ENCODE measurements at regions not wholly inside any gene's neighbourhood (a gene's known extent, or its start where the extent isn't known, plus 50 kb on each side); places are given as distances from the start of the nearest gene placed in this dataset.
"Not testable (repeated sequence)": the region's sequence is repeated elsewhere in the genome, so short reads cannot be mapped to it uniquely, and the experiment has no call there.

GRCh38 chr5:124628721-124629596 is 117.5 kb downstream of the ZNF608 start:
- in situ Hi-C loops (cut with HindIII; ENCODE audit: low sequenced_read_pairs) = no loop called here
- DNase-seq (ENCODE audit: low spot score) = peak; percentile 15

GRCh38 chr5:124627815-124628595 is 118.4 kb downstream of the ZNF608 start:
- in situ Hi-C loops (cut with HindIII; ENCODE audit: low sequenced_read_pairs) = no loop called here
- no peak for DNase-seq (ENCODE audit: low spot score)

DNA sequence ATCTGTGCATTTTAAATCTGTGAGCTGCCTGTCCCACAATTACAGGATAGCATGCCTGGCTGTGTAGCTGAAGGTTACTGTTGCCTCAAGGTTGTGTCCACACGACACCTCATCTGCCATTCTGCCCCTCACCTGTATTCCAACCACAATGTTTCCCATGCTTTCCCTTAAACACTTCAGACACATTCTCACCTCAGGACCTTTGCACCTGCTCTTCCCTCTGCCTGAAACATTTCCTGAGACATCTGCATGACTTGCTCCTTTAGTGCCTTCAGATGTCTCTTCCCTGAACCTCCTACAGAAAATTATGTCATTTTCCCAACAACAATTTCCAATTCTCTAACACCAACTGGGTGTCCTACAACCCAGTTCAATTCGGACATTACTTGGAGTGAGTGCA is 120.4 kb downstream of the ZNF608 start:
- DNase-seq (ENCODE audit: low spot score) = no peak
- in situ Hi-C loops (cut with HindIII; ENCODE audit: low sequenced_read_pairs) = no loop called here

DNA sequence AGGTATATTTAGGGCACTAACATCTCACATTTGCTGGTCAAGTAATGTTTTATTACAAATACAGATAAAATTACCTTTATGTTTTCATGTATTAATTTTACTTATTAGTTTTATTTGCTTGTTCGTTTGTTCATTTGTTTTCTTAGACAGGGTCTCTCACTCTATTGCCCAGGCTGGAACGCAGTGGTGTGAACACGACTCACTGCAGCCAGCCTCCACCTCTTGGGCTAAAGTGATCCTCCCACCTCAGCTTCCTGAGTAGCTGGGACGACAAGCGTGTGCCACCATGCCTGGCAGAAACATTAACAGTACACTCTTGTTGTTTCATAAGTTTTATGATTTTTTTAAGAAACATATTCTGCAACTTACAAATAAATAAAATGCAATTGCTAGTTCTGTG is 123.2 kb downstream of the ZNF608 start:
- DNase-seq (ENCODE audit: low spot score) = no peak
- in situ Hi-C loops (cut with HindIII; ENCODE audit: low sequenced_read_pairs) = no loop called here

DNA sequence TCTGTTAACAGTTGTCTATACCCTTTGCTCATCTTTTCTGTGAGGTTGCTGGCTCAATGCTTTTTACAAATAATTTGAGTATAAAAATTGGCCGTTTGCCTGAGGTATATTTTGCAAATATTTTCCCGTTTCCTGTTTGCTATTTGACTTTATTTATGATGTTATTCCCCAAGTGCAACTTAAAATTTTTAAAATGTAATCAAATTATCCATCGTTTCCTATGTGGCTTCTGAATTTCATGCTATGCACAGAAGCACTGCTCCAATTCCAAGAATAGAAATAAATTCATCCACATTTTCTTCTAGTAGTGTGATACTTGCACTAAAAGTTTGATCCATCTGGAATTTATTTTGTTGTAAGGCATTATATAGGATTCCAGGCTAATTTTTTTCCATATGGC is 123.6 kb downstream of the ZNF608 start:
- no peak for DNase-seq (ENCODE audit: low spot score)
- in situ Hi-C loops (cut with HindIII; ENCODE audit: low sequenced_read_pairs) = no loop called here

DNA sequence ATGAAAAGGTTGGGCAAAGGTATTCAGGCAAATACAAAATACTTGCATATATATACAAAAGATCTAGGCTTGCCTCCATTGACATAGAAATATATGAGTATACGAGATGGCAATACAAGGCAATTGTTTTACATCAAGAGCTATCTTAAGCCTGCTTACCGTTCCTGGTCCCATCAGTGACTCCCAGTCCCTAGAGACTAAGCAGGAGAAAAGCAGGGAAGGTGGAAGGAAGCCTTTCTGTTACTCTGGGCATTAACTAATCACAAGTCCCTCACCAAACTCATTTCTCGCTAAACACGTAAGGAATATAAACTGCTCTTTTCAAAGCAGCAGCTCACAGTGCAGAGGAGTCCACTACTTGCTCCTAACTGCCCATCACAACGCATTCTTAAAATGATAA is 125.2 kb downstream of the ZNF608 start:
- DNase-seq (ENCODE audit: low spot score) = no peak
- in situ Hi-C loops (cut with HindIII; ENCODE audit: low sequenced_read_pairs) = no loop called here

DNA sequence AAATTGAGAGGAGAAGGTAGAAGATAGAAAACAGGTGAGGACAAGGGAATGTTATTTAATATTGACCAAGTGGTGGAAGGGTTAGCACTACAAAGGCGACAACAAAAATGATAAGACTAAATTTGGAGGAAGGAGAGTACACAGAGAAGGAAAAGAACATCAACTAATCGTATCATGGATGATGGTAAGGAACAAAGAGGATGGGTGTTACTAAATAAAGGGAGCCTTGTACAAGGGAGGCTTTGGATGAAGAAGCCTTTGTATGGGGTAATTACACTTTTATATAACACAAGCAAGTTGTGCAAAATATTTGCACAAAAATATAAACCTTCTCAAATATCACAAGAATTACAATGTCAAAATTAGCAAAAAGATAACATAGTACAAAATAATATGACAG is 125.7 kb downstream of the ZNF608 start:
- no peak for DNase-seq (ENCODE audit: low spot score)
- in situ Hi-C loops (cut with HindIII; ENCODE audit: low sequenced_read_pairs) = no loop called here

- no peak for DNase-seq (ENCODE audit: low spot score)
- in situ Hi-C loops (cut with HindIII; ENCODE audit: low sequenced_read_pairs) = no loop called here
Observed at GRCh38 chr5:124619121-124619520, 127.3 kb downstream of the ZNF608 start.

DNA sequence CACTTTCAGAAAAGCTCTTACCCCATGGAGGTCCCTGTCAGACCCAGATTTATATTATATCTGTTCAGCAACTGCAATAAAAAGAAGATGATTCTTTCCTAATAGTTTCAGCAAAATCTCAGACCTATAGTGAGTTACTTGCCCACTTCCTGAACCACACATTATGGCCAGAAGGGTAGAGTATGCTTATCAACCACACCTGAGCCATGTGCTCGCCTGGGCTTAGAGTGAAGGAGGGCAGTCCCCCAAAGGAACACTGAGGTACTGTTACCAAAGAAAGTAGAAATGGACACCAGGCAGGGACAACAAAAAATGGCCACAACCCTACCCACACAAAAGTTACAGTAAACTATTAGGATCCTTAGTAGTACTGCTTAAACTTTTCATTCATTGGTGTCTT is 128.7 kb downstream of the ZNF608 start:
- DNase-seq (ENCODE audit: low spot score) = no peak
- in situ Hi-C loops (cut with HindIII; ENCODE audit: low sequenced_read_pairs) = no loop called here

GRCh38 chr5:124614836-124615385 is 131.5 kb downstream of the ZNF608 start:
- in situ Hi-C loops (cut with HindIII; ENCODE audit: low sequenced_read_pairs) = no loop called here
- DNase-seq (ENCODE audit: low spot score) = no peak

GRCh38 chr5:124614105-124614504 is 132.3 kb downstream of the ZNF608 start:
- in situ Hi-C loops (cut with HindIII; ENCODE audit: low sequenced_read_pairs) = no loop called here
- no peak for DNase-seq (ENCODE audit: low spot score)

DNA sequence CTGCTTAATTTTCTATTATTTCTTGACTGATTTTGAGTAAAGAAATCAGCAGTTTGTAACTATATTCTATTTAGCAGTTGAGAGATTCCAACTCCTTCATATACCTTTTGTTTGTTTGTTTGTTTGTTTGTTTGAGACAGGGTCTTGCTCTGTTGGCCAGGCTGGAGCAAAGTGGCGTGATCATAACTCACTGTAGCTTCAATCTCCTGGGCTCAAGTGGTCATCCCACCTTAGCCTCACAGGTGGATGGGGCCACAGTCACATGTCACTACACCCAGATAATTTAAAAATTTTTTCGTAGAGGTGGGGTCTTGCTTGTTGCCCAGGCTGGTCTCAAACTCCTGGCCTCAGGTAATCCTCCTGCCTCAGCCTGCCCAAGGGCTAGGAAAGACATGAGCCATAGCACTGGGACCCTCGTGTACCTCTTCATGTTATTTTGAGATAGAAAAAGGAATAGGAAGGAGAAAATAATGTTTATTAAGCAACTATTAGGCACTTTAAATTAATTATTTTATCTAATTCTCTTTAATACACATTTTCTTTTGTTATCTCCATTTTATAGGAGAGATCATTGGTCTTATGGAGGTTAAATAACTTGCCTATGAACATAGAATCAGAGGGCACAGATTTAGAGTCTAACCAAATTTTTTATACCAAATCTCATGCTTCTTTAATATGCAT is 133.0 kb downstream of the ZNF608 start:
- in situ Hi-C loops (cut with HindIII; ENCODE audit: low sequenced_read_pairs) = no loop called here
- no peak for DNase-seq (ENCODE audit: low spot score)

- no peak for DNase-seq (ENCODE audit: low spot score)
- in situ Hi-C loops (cut with HindIII; ENCODE audit: low sequenced_read_pairs) = no loop called here
Observed at GRCh38 chr5:124612023-124612422, 134.4 kb downstream of the ZNF608 start.

- DNase-seq (ENCODE audit: low spot score); in situ Hi-C loops (cut with HindIII; ENCODE audit: low sequenced_read_pairs): not testable (repeated sequence)
Observed at GRCh38 chr5:124611262-124611661, 135.2 kb downstream of the ZNF608 start.

GRCh38 chr5:124609685-124610084 is 136.8 kb downstream of the ZNF608 start:
- DNase-seq (ENCODE audit: low spot score); in situ Hi-C loops (cut with HindIII; ENCODE audit: low sequenced_read_pairs): not testable (repeated sequence)

GRCh38 chr5:124606543-124606942 is 139.9 kb downstream of the ZNF608 start:
- in situ Hi-C loops (cut with HindIII; ENCODE audit: low sequenced_read_pairs) = no loop called here
- DNase-seq (ENCODE audit: low spot score) = no peak

DNA sequence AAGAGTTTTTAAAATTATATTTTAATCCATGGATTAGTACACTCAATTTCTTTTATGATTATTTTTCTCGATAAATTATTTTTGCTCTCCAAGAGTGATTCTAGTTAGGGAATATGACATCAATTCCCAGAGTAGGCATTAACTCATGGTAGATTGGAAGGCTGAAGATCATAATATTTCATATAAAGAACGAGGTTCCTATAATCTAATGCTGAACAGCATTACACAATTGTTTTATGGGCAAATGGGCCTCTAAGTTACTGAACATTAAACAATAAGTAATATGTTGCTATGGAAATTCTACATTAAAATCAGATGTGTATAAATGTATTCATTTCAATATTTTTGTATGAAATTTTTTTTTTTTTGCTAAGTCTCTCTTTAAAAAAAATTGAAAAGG is 140.3 kb downstream of the ZNF608 start:
- no peak for DNase-seq (ENCODE audit: low spot score)
- in situ Hi-C loops (cut with HindIII; ENCODE audit: low sequenced_read_pairs) = no loop called here

DNA sequence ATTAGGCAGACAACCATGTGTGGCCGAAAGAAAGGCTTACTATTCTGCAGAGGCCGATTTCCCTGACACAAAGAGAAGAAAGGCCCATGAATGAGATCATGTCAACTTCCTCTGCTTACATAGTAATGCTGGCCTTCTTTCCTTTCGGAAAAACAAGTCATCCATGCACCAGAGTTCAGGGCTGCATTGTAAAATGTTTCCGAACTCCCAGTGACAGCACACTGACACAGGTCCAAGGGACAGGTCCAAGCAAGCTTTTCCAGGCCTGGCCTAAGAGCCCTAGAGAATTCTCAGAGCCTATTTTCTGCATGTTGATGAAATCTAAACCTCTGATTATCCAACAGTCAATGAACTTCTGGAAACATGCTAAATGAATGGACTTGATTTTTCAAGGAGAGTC is 140.9 kb downstream of the ZNF608 start:
- in situ Hi-C loops (cut with HindIII; ENCODE audit: low sequenced_read_pairs) = no loop called here
- DNase-seq (ENCODE audit: low spot score) = peak; percentile 19

- in situ Hi-C loops (cut with HindIII; ENCODE audit: low sequenced_read_pairs) = no loop called here
- DNase-seq (ENCODE audit: low spot score) = no peak
Observed at GRCh38 chr5:124604419-124604818, 142.0 kb downstream of the ZNF608 start.
